ENCODE measurements at regions not wholly inside any gene's neighbourhood (a gene's known extent, or its start where the extent isn't known, plus 50 kb on each side); places are given as distances from the start of the nearest gene placed in this dataset.

GRCh38 chr12:115785548-115785947, 491.9 kb downstream of the MED13L start:
- TF ChIP-seq CTCF (conservative IDR thresholded peaks at IDR 0.05; ENCODE audit: low read length) = peak; percentile 16; the same call in 1 of the 2 replicates
- no peak for TF ChIP-seq EZH2phosphoT487 (IDR thresholded peaks at IDR 0.05; ENCODE audit: borderline replicate concordance)

Measured in Loucy (cell line).